Muscle of arm (tissue), 1 donor: ENCODE measurements at regions not wholly inside any gene's neighbourhood (a gene's known extent, or its start where the extent isn't known, plus 50 kb on each side); places are given as distances from the start of the nearest gene placed in this dataset.
"Not testable (repeated sequence)": the region's sequence is repeated elsewhere in the genome, so short reads cannot be mapped to it uniquely, and the experiment has no call there.

Source experiments
- DNase-seq: peaks from one replicate; pipeline ENCODE4 v3.0.0-alpha.2; 2013

DNA sequence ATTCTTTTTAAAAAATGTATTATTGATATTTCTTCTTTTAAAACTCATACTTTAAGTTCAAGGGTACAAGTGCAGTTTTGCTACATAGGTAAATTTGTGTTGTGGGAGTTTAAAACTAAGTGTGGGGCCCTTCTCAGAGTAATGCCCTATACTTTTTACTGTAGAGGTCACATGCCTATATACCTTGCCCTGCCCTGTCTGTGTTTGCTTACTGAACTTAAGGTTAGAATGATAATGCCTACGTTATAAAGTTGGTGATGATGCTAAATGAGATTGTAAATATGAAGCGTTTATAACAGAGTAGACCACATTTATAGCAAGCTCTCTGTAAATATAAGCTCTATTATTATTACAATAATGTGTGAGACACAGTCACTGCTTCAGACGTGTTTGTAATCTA lies 261.9 kb downstream of the RASSF9 start:
- no peak for DNase-seq

DNA sequence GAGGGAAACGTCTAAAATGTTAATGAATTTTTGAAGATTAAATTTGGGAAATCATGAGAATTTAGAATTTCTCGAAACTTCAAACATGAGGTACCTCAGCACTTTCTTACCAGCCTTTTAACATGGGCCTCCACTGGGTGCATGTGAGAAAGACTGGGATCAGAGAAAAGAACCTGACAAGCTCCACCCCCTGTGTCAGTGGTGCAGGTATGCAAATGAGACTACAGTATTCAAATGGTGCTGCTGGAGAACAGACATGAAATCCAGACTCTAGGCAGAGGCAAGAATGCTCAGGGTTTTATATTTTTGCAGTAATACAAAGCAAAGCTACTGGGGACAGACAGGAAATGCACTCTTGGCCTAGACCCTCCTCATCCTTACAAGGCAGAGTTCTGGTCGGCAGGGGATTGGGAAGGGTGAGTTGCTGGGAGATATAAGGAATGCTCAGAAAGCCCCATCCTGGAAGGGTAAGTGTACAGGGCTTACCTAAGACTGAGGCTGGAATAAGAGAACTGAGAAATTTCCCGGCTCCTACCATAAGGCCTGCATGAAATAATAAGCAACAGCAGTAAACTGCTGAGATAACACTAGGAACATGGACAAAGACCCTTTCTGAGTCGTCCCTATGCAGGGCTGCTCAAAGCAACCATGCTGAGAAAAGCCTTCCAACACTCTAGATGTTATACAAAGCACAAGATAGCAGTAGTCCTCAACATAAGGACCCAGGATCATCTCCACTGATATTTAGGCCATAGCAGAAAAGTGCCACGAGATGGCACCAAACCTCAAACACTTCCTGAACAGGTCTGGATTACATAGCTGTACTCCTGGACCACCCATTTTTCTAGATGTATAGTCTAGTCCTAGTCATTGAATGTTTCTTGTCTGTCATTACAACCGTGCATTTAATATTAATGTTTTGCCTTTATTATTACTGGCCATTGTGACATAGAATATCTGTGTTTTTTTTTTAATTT lies 260.8 kb downstream of the RASSF9 start:
- peak; percentile 62 for DNase-seq

DNA sequence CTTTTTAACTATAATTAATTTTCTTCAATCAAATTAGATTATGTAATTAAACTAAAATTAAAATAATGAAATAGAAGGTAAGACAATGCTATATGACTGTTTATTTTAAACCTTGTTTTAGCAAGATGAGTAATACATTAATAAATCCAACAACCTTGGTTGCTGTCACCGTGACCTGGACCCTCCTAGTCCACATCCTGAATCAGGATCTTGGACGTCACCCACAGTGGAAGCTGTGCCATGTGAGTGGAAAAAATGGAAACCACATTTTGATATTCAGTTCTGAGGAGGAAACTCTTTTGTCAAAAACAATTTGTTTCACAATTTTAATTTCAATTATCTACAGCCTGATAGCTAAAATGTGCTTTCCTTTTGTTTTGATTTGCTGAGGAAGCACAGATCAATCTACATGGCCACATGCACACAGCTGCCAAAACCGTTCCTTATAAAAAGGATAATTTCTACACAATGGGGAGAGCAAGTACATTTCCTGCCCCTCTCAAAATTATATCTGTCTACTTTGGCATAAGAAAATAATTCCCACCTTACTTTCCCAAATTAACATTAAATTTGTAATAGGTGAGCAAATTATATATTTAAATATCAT lies 255.5 kb downstream of the RASSF9 start:
- DNase-seq = no peak

DNA sequence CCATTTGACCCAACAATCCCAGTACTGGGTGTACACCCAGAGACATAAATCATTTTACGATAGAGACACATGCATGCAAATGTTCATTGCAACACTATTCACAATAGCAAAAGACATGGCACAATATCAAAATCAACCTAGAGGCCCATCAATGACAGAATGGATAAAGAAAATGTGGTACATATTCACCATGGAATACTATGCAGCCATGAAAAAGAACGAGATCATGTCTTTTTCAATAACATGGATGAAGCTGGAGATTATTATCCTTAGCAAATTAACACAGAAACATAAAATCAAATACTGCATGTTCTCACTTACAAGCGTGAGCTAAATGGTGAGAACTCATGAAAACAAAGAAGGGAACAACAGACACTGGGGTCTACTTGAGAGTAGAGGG lies 249.1 kb downstream of the RASSF9 start:
- no peak for DNase-seq

DNA sequence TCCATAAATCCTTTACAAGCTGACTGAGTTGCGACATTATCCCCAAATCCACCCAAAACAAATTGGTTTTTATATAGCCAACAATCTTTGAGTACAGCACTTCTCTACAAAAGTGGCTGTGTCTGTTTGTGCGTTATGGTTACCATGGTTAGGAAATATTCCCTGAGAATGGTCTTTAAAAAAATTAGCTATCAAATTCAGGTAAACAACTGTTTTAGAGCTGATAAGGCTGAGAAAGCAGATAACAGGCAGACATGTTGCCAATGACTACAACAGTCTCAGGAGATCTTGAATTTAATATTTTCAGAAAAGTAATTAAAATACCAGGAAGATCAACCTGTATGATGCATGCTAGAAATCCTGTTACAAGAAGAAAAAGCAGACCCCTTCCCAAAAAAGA lies 248.0 kb downstream of the RASSF9 start:
- no peak for DNase-seq

DNA sequence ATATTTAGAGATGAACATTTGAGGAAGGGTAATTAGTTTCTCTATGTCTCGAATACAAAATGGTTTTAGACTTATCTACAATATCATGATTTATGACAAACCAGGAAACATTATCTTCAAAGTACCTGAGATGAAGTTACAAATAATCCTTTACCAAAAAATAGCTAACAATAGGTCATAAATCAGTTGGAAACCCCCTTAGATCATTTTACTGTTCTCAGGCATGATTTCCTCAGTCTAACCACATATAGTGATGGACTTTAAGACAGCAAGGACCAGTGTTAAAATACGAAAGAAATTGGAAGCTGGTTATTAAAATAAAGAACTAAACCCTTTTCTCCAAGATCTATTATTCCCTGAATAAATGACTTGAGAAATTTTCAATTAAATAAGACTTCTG lies 235.4 kb downstream of the RASSF9 start:
- DNase-seq = no peak

DNA sequence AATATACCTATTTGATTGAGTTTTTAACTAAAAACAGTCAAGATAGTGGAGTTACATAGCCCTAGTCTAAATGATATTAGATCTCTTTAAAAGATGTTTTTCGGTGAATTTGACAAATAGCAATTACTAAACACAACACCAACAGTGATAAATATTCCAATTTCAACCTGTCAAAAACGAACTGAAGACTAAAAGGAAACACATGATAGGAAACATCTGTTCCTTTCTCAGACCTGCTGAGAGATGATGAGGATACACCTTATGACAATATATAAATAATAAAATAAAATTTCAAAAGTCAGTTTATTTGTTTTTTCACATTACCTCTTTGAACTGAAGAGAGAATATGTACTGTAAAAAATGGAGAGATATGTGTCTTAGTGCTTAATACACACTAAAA lies 232.7 kb downstream of the RASSF9 start:
- DNase-seq = no peak

DNA sequence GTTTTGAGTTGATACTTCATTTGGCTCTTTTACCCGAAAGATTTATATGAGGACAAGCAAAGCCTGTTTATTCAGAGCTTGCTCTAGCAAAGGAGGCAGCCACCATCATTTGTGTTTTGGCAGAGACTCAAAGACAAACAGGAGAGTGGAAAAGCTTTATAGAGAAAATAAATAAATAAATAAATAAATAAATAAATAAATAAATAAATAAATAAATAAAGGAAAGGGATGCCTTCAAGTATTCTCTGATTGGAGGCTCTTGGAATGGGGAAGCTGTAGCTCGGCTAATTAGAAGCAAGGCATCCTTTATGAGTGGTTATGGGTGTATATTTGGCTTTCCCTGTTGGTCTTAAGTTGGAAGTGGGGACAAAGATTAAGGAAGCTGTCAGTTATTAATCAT lies 229.8 kb downstream of the RASSF9 start:
- no peak for DNase-seq

DNA sequence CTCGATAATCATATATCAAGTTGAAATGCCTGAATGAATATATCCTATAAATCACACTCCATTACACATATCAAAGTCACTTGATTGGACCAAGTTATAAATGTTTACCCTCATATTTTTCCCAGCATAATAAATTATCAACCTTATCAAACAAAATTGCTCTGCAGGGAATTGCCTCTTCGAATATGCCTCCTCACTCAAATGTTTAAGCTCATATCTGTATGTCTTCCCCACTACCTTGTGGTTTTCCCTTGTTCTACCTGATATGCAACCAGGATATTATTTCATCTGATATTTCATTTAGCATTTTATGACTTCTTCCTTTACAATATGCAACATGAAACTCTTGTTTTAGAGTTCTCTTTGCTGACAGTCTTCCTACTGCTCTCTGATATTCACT lies 226.4 kb downstream of the RASSF9 start:
- no peak for DNase-seq

DNA sequence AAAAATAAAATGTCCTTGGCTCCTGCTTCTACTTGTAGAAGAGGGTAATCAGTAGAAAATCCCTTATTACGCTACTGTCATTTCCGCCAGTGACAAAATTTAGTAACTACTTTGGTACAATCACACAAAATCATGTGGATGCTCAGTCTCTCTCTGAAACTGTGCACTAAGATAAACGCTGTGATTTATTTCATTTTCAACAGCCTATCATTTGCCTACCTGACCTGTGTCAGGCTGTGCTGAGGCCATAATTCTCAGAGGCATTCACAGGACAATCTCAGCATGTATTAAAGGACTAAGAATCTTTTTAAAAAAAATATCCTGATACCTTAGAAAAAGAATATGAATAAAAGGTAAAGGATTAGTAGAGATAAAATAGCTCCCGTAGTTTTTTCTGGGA lies 226.0 kb downstream of the RASSF9 start:
- no peak for DNase-seq

DNA sequence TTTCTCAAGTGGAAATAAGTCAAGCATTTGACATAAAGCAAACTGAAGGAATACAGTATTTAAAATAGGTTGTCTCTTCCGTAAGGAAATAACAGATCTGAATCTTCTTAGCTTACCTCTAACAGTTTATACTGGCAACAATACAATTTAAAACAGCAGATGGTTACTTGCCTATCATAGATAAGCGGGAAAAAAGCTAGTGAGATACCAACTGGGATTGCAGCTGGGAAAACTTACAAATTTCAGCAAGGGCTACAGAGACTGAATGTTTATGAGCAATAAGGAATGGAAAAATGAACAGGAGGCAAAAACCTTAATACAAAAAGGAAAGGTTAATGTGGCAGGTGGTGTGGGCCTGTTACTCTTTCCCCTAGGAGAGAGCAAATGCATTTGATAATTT lies 220.0 kb downstream of the RASSF9 start:
- no peak for DNase-seq

DNA sequence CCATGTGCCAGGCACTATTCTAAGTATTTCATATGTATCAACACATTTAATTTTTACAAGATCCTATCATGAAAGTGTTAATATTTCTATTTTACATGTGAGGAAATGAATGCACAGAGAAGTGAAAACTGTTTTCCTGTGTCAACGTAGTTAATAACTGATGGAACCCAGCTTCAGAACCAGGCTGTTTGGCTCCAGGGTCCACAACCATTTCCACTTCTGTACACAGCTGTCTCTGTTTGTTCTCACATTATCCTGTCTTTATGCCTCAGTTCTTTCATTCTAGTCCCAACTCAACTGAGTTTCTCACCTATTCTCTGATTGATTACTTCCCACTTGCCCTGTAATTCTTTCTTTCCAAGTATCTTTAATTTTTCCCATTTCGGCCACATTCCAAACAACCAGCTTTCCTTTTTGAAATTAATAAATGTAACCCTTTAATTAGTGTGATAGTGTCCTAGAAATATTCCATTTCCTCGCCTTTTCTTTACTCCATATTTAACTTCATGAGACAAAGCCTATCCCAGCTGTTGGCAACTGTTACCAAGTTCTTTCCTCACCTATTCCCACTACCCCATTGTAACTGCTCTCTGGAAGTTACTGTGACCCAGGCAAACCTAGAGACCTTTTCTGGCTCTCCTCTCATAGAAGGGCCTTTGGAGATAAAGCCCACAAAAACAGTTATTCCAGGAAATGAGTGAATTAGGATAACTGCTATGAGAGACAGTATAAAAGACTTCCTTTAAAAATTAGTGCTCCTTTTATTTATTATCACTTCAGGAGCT lies 218.7 kb downstream of the RASSF9 start:
- DNase-seq = no peak

DNA sequence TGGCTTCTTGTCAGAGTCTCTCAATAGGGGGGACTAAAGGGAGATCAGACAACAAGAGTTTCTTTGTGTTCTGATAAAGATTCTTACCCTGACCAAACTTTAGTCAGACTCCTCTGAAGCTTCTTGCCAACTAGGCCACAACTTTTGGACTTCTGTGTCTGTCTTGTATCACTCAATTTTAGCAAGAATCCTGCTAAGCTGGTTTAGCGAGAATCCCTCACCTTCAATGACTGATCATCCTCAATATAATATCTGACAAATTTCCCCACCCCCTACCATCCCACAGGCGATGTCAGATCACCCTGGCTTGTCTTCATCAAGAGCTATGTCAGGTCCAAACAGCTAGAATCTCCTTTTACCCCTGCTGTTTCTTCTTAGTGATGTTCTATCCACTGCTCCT lies 215.2 kb downstream of the RASSF9 start:
- DNase-seq = no peak

DNA sequence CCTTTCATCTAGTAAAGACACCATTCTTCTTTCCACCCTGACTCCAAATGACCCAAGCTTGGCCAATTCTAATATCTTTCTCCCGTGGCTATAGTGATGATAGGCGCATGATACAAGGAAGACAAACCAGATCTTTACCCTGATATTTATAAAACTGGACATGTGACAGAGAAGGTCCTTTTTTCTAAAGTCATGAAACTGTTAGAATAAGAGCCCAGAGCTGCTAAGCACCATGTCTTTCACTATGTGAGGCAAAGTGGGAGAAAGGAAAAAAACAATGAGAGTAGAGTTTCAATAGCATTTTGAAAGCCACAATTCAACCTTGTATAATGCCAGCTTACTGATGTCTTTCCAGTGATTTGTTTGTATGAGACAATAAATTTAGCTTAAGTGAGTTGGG lies 212.4 kb downstream of the RASSF9 start:
- no peak for DNase-seq

DNA sequence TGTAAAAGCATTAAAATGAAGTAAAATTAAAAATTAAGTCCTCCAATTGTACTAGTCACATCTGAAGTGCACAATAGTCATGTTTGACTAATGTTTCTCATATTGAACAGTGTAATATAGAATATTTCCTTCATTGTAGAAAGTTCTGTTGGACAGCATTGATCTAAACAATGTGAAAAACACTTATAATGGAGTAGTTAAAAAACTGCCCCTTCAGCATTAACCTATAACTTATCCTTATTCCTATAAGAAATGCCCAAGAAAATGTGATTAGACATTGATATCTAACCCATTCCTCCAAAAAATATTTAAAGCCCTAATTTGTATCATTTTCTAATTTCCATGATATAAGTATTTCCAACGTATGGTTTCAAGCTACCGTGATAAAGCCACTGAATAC lies 210.7 kb downstream of the RASSF9 start:
- no peak for DNase-seq

DNA sequence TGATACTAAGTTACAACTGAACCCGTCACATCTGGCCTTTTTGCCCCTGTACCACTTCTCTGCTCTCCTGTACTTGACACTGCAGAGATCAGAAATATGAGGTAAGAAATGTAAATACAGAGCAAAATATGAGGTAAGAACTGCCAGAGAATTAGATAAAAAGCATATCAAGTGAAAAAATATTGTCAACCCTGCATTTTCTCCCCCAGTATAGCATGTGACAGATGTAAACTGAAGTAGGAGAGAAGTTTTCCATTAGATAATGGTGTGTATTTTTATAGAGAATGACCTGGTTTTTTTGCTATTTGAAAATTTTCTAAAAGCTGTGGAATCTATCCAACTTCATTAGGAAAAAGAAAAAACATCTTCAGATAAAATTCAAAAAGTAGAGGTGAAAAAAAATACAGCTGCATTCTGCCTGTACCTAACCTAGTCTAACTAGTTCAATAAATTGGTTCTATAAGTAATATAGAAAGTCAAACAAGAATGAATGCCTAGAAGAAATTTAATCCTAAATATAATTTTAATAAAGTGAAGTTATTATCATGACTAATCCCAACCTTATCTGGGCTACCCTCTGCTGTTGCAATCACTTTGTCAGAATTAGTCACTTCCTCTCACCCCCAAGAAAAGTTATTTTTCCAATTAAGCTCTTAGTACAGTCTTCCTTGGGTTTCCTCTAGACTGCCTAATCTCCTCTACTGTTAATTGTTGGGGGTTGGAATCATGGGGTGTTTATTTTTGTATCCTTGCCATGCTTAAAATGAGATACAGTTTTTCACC lies 210.0 kb downstream of the RASSF9 start:
- no peak for DNase-seq

DNA sequence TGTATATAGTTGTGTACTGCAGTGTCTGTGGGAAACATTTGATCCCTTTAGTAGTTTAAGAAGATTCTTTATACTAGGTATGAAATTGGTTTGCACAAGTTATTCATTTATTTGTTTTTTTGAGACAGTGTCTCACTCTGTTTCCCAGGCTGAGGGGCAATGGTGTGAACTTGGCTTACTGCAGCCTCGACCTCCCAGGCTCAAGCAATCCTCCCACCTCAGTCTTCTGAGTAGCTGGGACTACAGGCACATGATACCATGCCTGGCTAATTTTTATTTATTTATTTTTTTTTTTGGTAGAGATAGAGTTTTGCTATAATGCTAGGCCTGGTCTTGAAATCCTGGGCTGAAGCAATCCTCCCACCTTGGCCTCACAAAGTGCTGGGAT lies 209.4 kb downstream of the RASSF9 start:
- no peak for DNase-seq

DNA sequence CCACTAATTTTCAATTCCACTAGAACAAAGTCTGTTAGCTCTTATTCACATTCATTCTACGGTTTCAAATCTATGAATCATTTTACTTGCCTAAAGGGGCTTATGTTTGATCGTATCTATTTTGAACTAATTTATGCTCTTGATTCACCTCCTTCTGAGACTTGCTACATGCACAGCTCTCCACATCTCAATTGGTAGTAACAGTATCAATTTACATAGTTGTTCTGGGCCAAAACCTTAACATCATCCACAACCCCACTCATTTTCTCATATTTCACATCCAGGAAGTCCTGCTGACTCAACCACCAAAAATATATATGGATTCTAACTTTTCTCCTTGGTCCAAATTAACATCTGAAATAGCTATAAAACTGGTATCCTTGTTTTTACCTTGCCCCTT lies 208.6 kb downstream of the RASSF9 start:
- DNase-seq = no peak

DNA sequence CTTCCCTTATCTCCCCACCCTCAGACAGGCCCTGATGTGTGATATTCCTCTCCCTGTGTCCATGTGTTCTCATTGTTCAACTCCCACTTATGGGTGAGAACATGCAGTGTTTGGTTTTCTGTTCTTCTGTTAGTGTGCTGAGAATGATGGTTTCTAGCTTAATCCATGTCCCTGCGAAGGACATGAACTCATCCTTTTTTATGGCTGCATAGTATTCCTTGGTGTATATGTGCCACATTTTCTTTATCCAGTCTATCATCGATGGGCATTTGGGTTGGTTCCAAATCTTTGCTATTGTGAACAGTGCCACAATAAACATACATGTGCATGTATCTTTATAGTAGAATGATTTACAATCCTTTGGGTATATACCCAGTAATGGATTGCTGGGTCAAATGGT lies 207.6 kb downstream of the RASSF9 start:
- DNase-seq = not testable (repeated sequence)

DNA sequence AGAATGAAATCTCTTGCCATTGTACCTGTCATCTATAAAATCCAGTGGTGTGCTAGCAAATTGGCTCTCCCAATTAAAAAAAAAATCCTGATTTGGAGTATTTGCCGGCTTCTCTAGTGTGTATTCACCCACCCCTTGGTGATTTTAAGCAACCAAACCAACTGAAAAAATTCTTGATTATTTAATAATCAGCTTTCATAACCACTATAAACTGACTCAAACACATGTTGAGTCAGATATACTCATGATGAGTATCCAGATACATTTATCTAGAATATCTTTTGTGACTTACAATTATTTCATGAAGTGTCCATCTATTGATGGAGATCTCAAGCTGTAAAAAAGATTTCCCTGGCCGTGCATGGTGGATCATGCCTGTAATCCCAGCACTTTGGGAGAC lies 205.4 kb downstream of the RASSF9 start:
- no peak for DNase-seq

DNA sequence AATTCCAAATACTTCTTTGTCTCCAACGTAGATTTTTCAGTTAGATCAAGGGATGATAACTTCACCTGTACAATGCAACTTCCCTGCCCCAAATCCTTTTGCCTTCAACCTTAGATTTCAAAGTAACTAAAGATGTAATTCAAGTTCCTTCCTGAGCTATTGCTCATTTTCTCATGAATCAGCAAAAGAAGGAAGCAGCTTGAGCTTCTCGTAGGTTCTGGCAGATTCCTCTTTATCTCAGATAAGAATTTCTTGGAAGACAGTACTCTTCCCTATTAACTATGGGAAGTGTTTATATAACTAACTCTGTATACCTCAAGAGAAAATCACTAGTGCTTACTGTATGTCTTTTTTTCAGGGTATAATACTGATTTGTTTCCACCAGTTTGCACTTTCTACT lies 203.8 kb downstream of the RASSF9 start:
- no peak for DNase-seq

DNA sequence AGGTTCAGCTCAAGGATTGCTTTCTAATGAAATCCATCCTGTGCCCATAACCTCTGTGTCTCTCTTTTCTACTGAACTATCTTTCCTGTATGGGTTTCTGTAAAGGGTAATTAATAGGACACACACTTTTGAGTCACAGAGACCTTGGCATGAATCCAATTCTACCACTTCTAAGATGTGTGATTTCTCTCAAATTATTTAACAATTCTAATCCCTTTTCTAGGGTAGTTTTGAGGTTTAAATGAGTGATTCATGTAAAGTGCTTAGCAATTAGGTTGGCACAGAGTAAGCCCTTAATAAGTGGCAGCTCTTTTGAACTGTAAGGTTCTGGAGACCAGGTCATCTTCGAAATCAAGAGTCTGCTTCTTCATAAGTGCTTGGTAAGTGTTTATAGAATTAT lies 202.7 kb downstream of the RASSF9 start:
- DNase-seq = no peak
